ENCODE measurements at regions not wholly inside any gene's neighbourhood (a gene's known extent, or its start where the extent isn't known, plus 50 kb on each side); places are given as distances from the start of the nearest gene placed in this dataset.

- TF ChIP-seq ZFX (IDR thresholded peaks at IDR 0.05; ENCODE audit: borderline replicate concordance) (no peak), CTCF (IDR thresholded peaks at IDR 0.05) (no peak)
- H3K27ac ChIP-seq = no peak overlapping the region
Measured at GRCh38 chr4:30837131-30837539, 117.0 kb downstream of the PCDH7 start.

- H3K27ac ChIP-seq = no peak overlapping the region
- TF ChIP-seq CTCF (IDR thresholded peaks at IDR 0.05) = no peak
- no peak for TF ChIP-seq ZFX (IDR thresholded peaks at IDR 0.05; ENCODE audit: borderline replicate concordance)
Measured at GRCh38 chr4:30837861-30838260, 117.7 kb downstream of the PCDH7 start.

GRCh38 chr4:30838331-30838730 lies 118.2 kb downstream of the PCDH7 start:
- TF ChIP-seq ZFX (IDR thresholded peaks at IDR 0.05; ENCODE audit: borderline replicate concordance) = no peak
- no peak for TF ChIP-seq CTCF (IDR thresholded peaks at IDR 0.05)
- H3K27ac ChIP-seq = no peak overlapping the region

GRCh38 chr4:30839583-30840520 lies 119.7 kb downstream of the PCDH7 start:
- H3K27ac ChIP-seq = no peak overlapping the region
- TF ChIP-seq ZFX (IDR thresholded peaks at IDR 0.05; ENCODE audit: borderline replicate concordance) (no peak), CTCF (IDR thresholded peaks at IDR 0.05) (no peak)

- TF ChIP-seq ZFX (IDR thresholded peaks at IDR 0.05; ENCODE audit: borderline replicate concordance) = no peak
- no peak for TF ChIP-seq CTCF (IDR thresholded peaks at IDR 0.05)
- no peak overlapping the region for H3K27ac ChIP-seq
Measured at GRCh38 chr4:30840571-30840970, 120.4 kb downstream of the PCDH7 start.

GRCh38 chr4:30842142-30842541 lies 122.0 kb downstream of the PCDH7 start:
- TF ChIP-seq CTCF (IDR thresholded peaks at IDR 0.05) (no peak), ZFX (IDR thresholded peaks at IDR 0.05; ENCODE audit: borderline replicate concordance) (no peak)
- H3K27ac ChIP-seq = no peak overlapping the region

GRCh38 chr4:30842689-30843088 lies 122.5 kb downstream of the PCDH7 start:
- TF ChIP-seq CTCF (IDR thresholded peaks at IDR 0.05) = no peak
- no peak for TF ChIP-seq ZFX (IDR thresholded peaks at IDR 0.05; ENCODE audit: borderline replicate concordance)
- H3K27ac ChIP-seq = no peak overlapping the region

All from 22Rv1 (cell line).